ENCODE measurements at regions not wholly inside any gene's neighbourhood (a gene's known extent, or its start where the extent isn't known, plus 50 kb on each side); places are given as distances from the start of the nearest gene placed in this dataset.

GRCh38 chr1:34597877-34598514 is 156.9 kb upstream of the GJB5 start:
- no peak overlapping the region for H3K4me3 Mint-ChIP-seq
- ATAC-seq (peak; percentile 60), DNase-seq (peak; percentile 84)
- H3K36me3 Mint-ChIP-seq (ENCODE audit: low read depth): no peaks in the 10 kb centered on the region
- H3K4me1 Mint-ChIP-seq: no peaks in the 10 kb centered on the region
- CTCF ChIA-PET: interaction anchor here (0.7 to 1.9 kb wide), 5 partner anchors 81 to 1919 kb away, joined by 3 to 12 read pairs (median 3); no protein-coding TSS in a partner anchor
- peaks cover 6% of the 10 kb centered on the region for H3K27me3 Mint-ChIP-seq
- no peaks in the 10 kb centered on the region for H3K9me3 Mint-ChIP-seq (ENCODE audit: low read depth)
- POLR2A ChIA-PET: no interaction called here
- H3K27ac Mint-ChIP-seq: no peak overlapping the region
- intact Hi-C loops (cut with DNase I, micrococcal nuclease): loop anchor here (1.0 to 5.0 kb wide), 3 partner anchors 138 to 966 kb away; no protein-coding TSS in a partner anchor

GRCh38 chr1:34602907-34603306 is 151.9 kb upstream of the GJB5 start:
- ChIA-PET POLR2A (no interaction called here), CTCF (no interaction called here)
- no peak overlapping the region for H3K4me3 Mint-ChIP-seq
- peaks cover 8% of the 10 kb centered on the region for H3K27me3 Mint-ChIP-seq
- DNase-seq (no peak), ATAC-seq (no peak)
- intact Hi-C loops (cut with DNase I, micrococcal nuclease): no loop called here
- no peaks in the 10 kb centered on the region for H3K4me1 Mint-ChIP-seq
- no peak overlapping the region for H3K27ac Mint-ChIP-seq
- no peaks in the 10 kb centered on the region for H3K9me3 Mint-ChIP-seq (ENCODE audit: low read depth)
- H3K36me3 Mint-ChIP-seq (ENCODE audit: low read depth): no peaks in the 10 kb centered on the region

GRCh38 chr1:34603594-34603993 is 151.3 kb upstream of the GJB5 start:
- no peak for DNase-seq
- no peak overlapping the region for H3K27ac Mint-ChIP-seq
- no peaks in the 10 kb centered on the region for H3K4me1 Mint-ChIP-seq
- H3K36me3 Mint-ChIP-seq (ENCODE audit: low read depth): no peaks in the 10 kb centered on the region
- H3K9me3 Mint-ChIP-seq (ENCODE audit: low read depth): no peaks in the 10 kb centered on the region
- POLR2A ChIA-PET: no interaction called here
- CTCF ChIA-PET: no interaction called here
- H3K4me3 Mint-ChIP-seq: no peak overlapping the region
- ATAC-seq: no peak
- peaks cover 14% of the 10 kb centered on the region for H3K27me3 Mint-ChIP-seq
- intact Hi-C loops (cut with DNase I, micrococcal nuclease): no loop called here

GRCh38 chr1:34606504-34606903 is 148.3 kb upstream of the GJB5 start:
- H3K9me3 Mint-ChIP-seq (ENCODE audit: low read depth): no peaks in the 10 kb centered on the region
- CTCF ChIA-PET: no interaction called here
- peaks cover 19% of the 10 kb centered on the region for H3K27me3 Mint-ChIP-seq
- intact Hi-C loops (cut with DNase I, micrococcal nuclease): no loop called here
- POLR2A ChIA-PET: no interaction called here
- ATAC-seq (no peak), DNase-seq (no peak)
- H3K4me3 Mint-ChIP-seq: no peak overlapping the region
- H3K36me3 Mint-ChIP-seq (ENCODE audit: low read depth): no peaks in the 10 kb centered on the region
- H3K4me1 Mint-ChIP-seq: no peaks in the 10 kb centered on the region
- no peak overlapping the region for H3K27ac Mint-ChIP-seq

- ChIA-PET POLR2A (no interaction called here), CTCF (no interaction called here)
- H3K27me3 Mint-ChIP-seq: peaks cover 24% of the 10 kb centered on the region
- H3K4me1 Mint-ChIP-seq: no peaks in the 10 kb centered on the region
- no peak overlapping the region for H3K27ac Mint-ChIP-seq
- no peak overlapping the region for H3K4me3 Mint-ChIP-seq
- DNase-seq (no peak), ATAC-seq (no peak)
- intact Hi-C loops (cut with DNase I, micrococcal nuclease): no loop called here
- no peaks in the 10 kb centered on the region for H3K9me3 Mint-ChIP-seq (ENCODE audit: low read depth)
- no peaks in the 10 kb centered on the region for H3K36me3 Mint-ChIP-seq (ENCODE audit: low read depth)
Measured at GRCh38 chr1:34610063-34610462, 144.8 kb upstream of the GJB5 start.

GRCh38 chr1:34611571-34611970 is 143.3 kb upstream of the GJB5 start:
- POLR2A ChIA-PET: no interaction called here
- intact Hi-C loops (cut with DNase I, micrococcal nuclease): no loop called here
- no peak for DNase-seq

GRCh38 chr1:34612091-34612827 is 142.6 kb upstream of the GJB5 start:
- intact Hi-C loops (cut with DNase I, micrococcal nuclease): no loop called here
- DNase-seq (no peak), ATAC-seq (no peak)
- Mint-ChIP-seq H3K4me3 (no peak overlapping the region), H3K27ac (no peak overlapping the region), H3K4me1 (no peaks in the 10 kb centered on the region), H3K27me3 (peaks cover 30% of the 10 kb centered on the region), H3K36me3 (ENCODE audit: low read depth) (no peaks in the 10 kb centered on the region), H3K9me3 (ENCODE audit: low read depth) (no peaks in the 10 kb centered on the region)
- ChIA-PET CTCF (interaction anchor here (0.6 to 0.7 kb wide), 2 partner anchors 17 to 19 kb away, joined by 3 to 4 read pairs; no protein-coding TSS in a partner anchor), POLR2A (no interaction called here)

More at GRCh38 chr1:34611571-34611970, 143.3 kb upstream of the GJB5 start:
- Mint-ChIP-seq H3K36me3 (ENCODE audit: low read depth) (no peaks in the 10 kb centered on the region), H3K27ac (no peak overlapping the region), H3K27me3 (peaks cover 27% of the 10 kb centered on the region), H3K4me1 (no peaks in the 10 kb centered on the region), H3K4me3 (no peak overlapping the region), H3K9me3 (ENCODE audit: low read depth) (no peaks in the 10 kb centered on the region)
- no peak for ATAC-seq
- CTCF ChIA-PET: interaction anchor here (0.6 kb wide), 1 partner anchor 18 kb away, joined by 4 read pairs; no protein-coding TSS in a partner anchor

GRCh38 chr1:34617321-34618118 is 137.3 kb upstream of the GJB5 start:
- ChIA-PET CTCF (no interaction called here), POLR2A (no interaction called here)
- H3K9me3 Mint-ChIP-seq (ENCODE audit: low read depth): no peaks in the 10 kb centered on the region
- no peak for ATAC-seq
- H3K27me3 Mint-ChIP-seq: peaks cover 26% of the 10 kb centered on the region
- H3K4me3 Mint-ChIP-seq: no peak overlapping the region
- H3K27ac Mint-ChIP-seq: no peak overlapping the region
- no peak for DNase-seq
- no peaks in the 10 kb centered on the region for H3K4me1 Mint-ChIP-seq
- no peaks in the 10 kb centered on the region for H3K36me3 Mint-ChIP-seq (ENCODE audit: low read depth)
- intact Hi-C loops (cut with DNase I, micrococcal nuclease): no loop called here

- H3K9me3 Mint-ChIP-seq (ENCODE audit: low read depth): no peaks in the 10 kb centered on the region
- ChIA-PET CTCF (interaction anchor here (0.6 kb wide), 1 partner anchor 973 kb away, joined by 3 read pairs; no protein-coding TSS in a partner anchor), POLR2A (no interaction called here)
- no peak overlapping the region for H3K27ac Mint-ChIP-seq
- no peaks in the 10 kb centered on the region for H3K36me3 Mint-ChIP-seq (ENCODE audit: low read depth)
- no peaks in the 10 kb centered on the region for H3K4me1 Mint-ChIP-seq
- ATAC-seq (no peak), DNase-seq (no peak)
- H3K27me3 Mint-ChIP-seq: peaks cover 26% of the 10 kb centered on the region
- H3K4me3 Mint-ChIP-seq: no peak overlapping the region
- intact Hi-C loops (cut with DNase I, micrococcal nuclease): no loop called here
Measured at GRCh38 chr1:34618381-34618780, 136.5 kb upstream of the GJB5 start.

GRCh38 chr1:34619256-34619655 is 135.6 kb upstream of the GJB5 start:
- POLR2A ChIA-PET: no interaction called here
- intact Hi-C loops (cut with DNase I, micrococcal nuclease): no loop called here
- Mint-ChIP-seq H3K4me3 (no peak overlapping the region), H3K27me3 (peaks cover 28% of the 10 kb centered on the region), H3K4me1 (no peaks in the 10 kb centered on the region), H3K9me3 (ENCODE audit: low read depth) (no peaks in the 10 kb centered on the region), H3K27ac (no peak overlapping the region), H3K36me3 (ENCODE audit: low read depth) (no peaks in the 10 kb centered on the region)
- no peak for DNase-seq
- ATAC-seq: no peak
- CTCF ChIA-PET: no interaction called here

- POLR2A ChIA-PET: no interaction called here
- no peaks in the 10 kb centered on the region for H3K9me3 Mint-ChIP-seq (ENCODE audit: low read depth)
- CTCF ChIA-PET: interaction anchor here (0.9 kb wide), 1 partner anchor 113 kb away, joined by 3 read pairs; no protein-coding TSS in a partner anchor
- no peak overlapping the region for H3K4me3 Mint-ChIP-seq
- intact Hi-C loops (cut with DNase I, micrococcal nuclease): no loop called here
- no peak for ATAC-seq
- H3K27ac Mint-ChIP-seq: no peak overlapping the region
- H3K4me1 Mint-ChIP-seq: no peaks in the 10 kb centered on the region
- DNase-seq: no peak
- no peaks in the 10 kb centered on the region for H3K36me3 Mint-ChIP-seq (ENCODE audit: low read depth)
- peaks cover 24% of the 10 kb centered on the region for H3K27me3 Mint-ChIP-seq
Measured at GRCh38 chr1:34621916-34622315, 132.9 kb upstream of the GJB5 start.

All from activated CD4-positive, alpha-beta T cell treated with anti-CD3 and anti-CD28 coated beads for 36 hours (primary cell).